HG03280 (cell line): ENCODE measurements at regions not wholly inside any gene's neighbourhood (a gene's known extent, or its start where the extent isn't known, plus 50 kb on each side); places are given as distances from the start of the nearest gene placed in this dataset.

Source experiments
- ATAC-seq: cut with Tn5 transposase; IDR thresholded peaks from one replicate; pipeline ENCODE4 v1.9.1; 2021; ENCODE audit warnings: mild to moderate bottlenecking, moderate library complexity; ENCODE audit not compliant: unreplicated experiment

DNA sequence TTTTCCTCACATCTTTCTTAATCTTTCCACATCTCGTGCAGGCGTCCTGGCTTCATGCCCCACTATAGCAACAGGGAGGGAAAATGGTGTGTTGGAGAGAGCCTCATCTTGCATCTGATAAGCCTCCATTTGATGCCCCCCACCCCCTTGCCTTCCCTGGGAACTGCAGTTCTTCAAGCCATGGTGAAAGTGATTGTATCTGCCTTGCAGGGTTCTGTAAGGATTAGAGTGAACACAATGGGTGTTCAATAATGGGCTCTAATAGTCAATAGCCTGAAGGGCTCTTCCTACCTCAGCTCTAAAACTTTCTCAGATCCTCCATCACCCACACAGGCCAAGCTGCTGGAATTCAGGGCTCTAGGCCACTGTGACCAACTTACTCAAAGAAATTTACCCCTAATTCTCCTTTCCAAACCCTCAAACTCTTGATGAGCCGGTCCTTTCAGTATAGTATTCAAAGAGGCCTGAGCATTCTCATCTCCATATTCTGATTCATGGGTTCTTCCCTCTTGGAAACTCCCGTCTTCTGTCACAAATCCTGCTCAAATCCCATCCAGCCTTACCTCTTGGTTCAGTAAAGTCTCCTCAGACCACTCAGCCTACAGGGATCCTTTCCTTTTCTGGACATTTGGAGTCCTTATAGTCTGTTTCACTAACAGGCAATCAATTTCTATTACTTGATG is 128.3 kb upstream of the TRIM2 start:
- ATAC-seq, result no peak

DNA sequence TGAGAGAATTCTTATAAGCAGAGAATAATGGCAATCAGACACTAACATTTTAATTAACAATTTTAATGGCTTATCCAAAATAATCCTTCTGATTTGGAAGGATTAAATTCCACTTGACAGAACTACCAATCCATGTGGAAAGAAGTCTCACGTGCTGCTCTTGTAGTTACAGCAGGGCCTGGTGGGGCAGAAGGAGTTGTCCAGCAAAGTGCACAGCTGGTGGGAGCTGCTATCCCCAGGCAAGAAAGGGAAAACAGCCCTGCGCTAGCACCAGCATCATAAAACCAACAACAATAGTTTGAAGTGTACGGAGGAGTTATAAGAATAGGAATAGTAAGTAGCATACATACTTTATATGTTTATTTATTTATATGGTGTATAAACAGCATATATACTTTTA is 127.4 kb upstream of the TRIM2 start:
- no peak for ATAC-seq

DNA sequence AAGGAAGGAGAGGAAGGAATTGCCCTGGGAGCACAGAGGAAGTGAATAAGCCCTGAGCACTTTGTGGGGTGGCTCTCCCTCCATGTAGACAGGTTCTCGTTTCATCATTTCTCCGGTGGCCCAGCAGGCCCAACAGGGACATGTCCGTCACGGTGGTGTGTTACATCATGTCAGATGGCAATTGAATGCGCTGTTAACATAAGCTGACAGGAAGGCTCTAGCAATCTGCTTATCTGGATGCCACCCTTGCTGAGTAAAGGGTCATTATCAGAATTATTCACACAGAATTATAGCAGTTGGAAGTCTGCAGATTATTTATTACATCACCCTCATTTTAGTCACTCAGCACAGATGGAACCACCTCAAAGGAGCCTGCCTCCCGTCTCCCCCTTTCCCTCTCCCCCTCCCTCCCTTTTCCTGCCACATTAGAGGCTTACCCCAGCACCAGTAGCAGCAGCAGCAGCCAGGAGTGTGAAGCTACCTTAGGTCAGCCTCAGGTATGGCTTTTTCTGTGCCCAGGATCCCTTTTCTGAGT is 124.3 kb upstream of the TRIM2 start:
- no peak for ATAC-seq

DNA sequence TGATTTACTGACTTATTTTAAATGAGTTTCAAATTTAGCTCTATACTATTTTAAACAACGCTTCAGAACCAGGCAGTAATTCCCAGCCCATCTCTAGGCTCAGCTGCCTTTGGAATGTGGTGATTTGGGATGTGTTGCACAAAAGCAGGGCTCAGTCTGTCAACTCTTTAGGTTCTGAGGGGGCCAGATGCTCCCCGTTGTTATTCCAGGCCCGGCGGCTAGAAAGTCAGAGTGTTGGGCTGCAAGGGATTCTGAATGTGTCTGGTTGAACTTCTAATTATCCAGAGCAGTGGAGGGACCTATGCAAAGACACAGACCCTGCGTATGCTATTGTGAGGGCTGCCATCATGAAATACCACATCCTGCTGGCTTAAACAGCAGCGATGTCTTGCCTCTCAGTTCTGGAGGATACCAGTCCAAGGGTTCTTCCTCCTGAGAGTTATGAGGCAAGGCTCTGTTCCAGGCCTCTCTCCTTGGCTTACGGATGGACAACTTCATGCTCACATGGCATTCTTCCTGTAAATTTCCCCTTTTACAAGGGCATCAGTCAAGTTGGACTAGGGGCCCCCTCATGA is 123.2 kb upstream of the TRIM2 start:
- ATAC-seq, result no peak

DNA sequence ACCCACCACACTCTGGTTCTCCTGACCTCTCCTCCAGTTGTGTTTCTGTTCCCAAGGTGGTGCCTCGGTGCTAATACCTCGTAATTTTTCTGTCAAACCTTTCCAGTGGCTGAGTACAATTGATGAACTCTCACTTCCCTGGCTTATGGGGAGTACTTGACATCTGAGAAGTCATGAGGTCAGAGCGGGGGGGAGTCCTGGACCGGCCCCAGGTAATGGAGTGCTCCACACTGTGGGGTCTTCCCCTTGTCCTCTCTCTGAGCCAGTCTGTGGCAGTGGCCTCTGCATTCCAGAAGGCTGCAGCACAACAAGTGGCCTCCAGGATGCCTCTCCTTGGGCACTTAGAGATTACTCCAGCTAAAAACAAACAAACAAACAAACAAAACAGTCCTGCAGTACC is 122.5 kb upstream of the TRIM2 start:
- no peak for ATAC-seq

DNA sequence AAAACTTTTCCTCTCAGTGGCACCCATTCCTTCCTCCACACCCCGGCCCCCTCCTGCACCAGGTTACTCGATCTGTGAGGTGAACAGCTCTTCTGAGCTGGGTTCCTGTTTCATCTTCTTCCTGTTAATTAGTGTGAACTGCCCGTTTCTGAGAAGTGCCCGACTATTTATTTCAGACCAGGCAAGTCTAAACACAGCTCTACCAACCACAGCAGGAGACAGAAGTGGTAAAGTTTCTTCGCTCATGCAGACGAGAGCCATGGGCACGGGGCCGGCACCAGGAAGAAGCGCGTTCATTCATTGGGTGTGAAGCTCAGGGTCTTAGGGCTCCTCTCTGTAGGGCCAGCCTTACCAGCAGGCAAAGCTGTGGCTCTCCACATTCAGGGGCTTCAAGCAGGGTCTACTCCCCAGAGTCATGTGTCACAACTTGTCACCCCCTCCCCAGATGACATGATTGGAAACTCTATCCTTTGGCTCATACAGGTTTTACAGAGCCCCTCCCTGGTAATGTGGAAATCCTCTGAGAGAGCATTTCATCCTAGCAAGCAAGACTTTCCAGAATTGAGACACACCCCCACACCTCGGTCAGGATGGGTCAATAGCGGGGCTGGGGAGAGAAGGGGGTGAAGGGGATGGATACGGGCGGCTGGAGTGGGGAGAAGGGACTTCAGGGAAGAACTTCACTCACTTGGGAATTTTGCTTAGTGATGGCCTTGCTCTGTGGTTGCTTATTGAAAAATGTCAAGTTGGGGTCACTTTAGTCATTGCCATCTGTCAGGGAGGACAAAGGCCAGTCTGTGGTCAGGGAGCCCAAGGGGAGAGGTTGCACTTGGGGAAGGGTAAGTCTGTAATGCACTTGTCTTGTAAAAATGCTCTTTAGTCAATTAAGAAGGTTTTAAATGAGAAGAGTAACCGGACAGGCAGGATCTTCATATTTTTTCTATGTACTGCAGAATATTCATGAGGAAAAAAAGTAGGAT is 121.6 kb upstream of the TRIM2 start:
- ATAC-seq, result no peak

DNA sequence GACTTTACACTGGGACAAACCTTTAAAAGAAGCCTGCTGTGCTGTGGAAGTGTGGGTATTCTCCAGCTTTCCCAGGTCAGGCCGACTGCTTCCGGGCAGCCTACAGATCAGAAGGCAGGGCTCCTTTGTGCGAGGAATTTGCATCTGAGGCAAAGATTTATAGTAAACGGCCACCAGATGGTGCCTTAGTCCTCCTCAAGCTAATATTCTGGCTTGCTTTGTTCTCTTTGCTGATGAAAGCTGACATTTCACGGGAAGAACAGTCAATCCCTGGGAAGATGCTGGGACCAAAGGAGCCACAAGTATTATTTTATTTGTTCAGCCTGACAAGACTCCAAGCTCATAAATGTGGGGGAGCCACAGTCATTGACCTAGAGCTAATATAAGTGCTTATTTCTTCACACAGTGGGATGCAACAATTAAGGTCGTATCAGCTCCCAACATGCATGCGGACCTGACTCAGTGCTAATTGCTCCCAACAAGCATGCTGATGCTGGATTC is 120.7 kb upstream of the TRIM2 start:
- ATAC-seq, result peak; percentile 62

DNA sequence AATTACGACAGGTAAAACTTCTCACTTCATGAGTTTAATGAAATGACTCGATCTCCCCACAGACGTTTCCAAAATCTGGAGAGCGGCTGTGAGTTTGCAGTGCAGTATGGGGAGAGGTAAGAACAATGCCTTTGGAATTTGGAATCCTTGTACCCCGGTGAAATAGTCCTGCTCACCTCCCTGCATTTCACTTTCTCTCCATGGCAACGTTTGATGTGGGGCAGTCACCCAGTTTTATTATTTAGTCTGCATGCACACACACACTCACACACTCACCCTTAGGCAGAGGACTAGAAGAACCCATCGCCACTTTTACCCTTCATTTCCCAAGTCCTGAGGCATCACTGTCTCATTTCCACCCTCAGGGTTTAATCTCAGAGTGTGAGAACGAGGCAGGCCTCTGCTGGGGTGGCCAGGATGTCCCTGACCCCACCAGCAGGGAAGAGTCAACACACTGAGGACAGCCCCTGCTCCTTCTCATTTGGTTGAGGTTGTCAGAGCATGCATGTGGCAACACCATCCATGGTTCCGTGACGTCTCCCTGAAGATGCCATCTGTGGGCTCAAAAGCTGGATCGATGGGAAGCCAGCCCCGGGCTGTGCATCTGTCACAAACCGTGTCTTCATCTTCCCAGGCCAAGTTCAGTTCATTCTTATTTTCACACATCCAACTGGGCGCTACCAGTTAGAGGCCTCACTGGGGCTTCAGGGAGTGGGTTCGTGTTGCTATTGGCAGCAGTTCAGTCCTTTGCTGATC is 119.8 kb upstream of the TRIM2 start:
- ATAC-seq, result no peak

DNA sequence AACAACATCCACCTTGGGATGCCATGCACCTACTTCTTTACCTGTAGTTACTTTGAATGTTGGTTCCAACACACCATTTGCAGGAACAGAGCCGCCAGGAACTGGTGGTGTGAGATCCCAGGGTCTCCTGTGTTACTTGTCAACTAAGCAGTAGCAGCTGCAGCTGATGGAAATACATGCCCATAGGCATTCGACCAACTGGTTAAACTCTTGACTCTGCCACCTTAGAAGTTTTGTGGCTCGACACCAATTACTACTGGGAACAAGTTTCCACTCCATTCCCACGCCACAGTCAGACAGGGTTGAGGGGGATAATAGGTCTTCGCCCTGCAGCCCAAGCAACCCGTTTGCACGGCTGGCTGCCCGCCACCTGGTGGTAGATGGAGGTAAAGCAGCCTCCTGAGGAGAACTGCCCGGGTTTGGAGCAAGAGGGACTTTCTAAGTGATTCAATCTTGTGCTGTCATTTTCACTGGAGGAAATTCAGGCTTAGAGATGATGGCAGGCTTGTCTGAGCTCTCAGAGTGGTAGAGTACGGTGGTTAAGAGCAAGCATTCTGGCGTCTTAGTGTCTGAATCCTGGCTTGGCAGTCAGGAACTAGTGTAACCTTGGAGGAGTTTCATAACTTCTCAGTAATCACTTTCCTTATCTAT is 119.1 kb upstream of the TRIM2 start:
- ATAC-seq, result peak; percentile 58

DNA sequence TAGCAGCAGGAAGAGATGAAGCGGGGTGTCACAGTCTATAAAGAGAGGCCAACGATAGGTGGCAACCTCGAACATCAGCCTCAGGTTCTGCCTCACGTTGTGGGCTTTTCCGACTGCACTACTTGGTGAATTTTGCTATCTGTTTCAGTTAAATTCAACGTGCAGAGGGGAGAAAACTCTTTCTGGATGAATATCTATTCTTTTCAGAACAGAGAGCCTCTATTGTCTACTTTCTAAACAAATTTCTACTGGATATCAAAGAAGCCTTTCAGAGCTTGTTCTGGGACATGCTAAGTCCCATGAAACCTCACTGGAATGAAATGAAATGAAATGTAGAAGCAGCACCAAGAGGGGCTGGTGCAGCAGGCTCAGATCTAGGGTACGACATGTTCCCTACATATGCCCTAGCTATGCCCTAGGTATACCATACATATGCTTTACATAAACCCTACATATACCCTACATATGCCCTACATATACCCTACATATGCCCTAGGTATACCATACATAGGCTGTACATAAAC is 116.5 kb upstream of the TRIM2 start:
- ATAC-seq, result no peak

DNA sequence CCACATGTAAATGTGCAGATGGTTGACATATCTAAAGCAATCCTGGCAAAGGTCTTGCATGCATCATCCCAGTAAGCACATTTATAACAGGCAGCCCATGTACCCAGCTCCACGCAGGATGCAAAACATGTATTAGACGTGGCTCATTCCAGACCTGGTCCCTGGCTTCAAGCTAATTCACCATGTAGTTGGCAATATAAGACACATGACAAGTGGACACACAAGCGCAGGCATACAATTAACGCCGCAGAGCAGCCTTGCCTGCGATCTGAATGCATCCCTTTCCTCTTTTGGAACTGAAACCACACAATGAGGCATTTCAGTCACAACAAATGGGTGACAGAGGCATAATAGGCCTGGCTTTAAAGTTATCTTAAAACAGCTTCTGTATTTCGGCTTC is 114.5 kb upstream of the TRIM2 start:
- ATAC-seq, result no peak

DNA sequence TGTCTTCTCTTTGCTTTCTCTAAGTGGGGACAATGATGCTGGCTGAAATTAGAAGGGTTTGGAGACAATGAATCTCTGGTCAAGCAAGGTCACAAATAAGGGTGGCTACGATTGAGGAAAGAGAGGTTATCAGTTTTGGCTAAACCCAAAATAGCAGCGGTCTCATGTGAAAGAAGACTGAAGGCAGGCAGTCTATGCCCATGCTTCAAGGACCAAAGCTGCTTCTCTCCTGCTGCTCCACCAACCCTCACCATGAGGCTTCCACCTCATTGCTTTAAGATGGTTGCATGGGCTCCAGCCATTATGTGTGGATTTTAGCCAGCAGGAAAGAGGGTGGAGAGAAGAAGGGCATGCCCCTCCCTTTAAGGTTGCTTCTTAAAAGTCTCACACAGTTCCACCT is 114.1 kb upstream of the TRIM2 start:
- no peak for ATAC-seq

DNA sequence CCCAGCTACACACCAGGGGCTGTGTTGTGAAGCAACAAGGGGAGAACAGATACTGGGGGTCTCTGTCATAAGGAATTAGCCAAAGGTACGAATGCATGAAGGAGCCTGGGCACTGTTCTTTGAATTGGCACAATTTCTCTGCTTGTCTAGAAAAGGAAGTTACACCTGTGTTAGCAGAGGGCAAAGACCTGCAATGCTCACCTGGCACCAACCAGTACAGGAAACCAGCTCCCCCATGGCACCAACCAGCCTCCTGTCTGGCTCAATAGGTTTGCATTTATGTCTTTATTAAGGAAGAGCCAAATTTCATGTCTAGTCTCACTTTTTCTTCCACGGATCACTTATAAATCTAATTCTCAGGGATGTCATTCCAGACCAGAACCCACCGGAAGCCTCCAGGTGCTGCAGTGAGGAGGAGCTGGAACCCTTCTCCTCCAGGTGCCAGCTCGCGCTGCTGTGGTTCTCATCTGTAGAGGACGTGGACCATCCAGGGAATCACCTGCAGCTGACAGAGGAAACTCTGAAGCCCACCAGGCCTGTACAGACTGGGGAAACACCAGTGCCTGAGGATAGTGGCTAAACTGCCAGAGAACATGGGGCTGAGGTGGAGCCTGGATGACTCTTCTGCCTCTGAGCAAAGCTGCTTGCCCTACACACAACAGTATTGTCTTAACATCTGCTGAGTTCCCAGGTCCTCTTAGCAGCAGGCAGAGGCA is 113.4 kb upstream of the TRIM2 start:
- no peak for ATAC-seq

DNA sequence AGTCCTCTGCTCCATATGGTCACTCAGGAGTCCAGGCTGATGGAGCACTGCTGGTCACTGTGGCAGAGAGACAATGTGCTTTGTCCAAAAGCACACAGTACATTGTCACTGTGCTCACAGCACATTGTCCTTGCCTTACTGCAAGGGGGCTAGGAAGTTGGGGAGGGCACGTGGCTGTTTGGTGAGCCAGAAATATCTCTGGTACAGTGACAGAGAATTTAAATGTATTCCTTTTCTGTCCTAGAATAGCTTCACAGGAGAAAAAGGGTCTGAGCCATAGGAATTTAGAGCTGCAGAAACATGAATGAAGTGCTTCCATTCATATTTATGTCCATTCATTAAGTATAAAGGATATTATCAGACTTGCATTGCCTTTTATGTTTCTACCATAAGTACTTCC is 110.8 kb upstream of the TRIM2 start:
- ATAC-seq, result no peak

DNA sequence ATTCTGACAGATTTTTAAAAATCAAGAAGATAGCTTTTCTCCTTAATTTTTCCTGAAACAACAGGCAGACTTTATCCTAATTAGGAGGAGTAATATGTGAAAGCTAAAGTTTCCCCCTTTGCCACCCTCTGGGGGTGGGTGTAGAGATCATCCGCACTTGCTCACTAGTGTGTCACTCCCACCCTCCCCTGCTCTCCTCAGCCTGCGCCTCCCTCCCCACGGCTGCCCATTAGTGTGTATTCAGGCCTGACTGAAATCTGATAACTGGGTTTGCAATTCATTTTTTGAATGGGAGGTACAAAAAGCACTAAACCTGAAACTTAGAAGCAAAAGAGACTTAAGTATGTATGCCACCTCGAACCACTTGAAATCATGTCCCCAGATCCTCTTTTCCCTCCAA is 110.4 kb upstream of the TRIM2 start:
- ATAC-seq, result no peak

DNA sequence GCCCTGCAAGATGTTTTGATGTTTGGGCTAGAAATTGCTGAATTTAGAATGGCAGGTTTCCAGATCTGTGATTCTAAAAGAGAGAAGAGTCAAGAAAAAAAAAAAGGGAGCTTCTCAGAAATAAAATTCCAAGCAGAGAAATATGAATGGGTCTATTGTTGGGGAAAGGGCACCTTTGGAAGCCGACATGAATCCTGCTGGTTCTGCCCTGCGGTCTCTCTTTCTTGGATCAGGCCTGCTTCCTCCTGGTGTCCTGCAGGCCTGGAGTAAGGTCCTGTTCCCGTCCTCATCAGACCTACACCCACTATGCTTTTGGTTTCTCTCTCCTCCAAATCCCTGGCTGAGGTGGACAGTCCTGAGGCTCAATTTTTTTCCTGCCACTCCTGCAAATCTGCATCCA is 109.8 kb upstream of the TRIM2 start:
- ATAC-seq, result no peak

DNA sequence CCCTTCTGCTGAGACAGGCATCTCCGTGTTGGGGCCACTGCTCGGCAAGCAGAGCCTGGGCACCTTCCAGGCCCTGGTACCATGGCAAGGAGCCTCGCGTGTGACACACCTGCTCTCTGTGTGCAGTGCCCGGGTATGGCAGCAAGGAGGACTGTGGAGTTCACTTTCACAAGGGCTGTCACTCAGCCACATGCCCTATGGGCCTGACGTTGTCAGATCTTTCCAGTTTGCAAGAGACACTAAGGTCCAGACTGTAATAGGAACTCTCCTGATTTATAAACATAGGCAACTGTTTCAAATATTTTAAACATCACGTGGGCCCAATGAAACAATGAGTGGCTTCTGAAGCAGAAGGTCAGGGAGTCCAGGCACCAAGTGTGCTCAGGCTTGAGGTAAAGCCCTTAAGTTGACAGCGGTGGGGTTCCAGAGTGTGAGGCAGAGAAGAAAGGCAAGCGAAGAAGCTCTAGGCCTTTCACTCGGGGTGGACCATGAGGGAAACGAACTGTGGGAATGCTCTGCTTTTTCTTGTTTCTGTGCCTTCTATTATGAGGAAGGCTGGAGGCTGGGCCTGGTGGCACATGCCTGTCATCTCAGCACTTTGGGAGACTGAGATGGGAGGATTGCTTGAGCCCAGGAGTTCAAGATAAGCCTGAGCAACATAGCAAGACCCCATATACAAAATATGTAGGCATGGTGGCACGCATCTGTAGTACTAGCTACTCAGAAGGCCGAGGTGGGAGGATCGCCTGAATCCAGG is 108.6 kb upstream of the TRIM2 start:
- no peak for ATAC-seq

DNA sequence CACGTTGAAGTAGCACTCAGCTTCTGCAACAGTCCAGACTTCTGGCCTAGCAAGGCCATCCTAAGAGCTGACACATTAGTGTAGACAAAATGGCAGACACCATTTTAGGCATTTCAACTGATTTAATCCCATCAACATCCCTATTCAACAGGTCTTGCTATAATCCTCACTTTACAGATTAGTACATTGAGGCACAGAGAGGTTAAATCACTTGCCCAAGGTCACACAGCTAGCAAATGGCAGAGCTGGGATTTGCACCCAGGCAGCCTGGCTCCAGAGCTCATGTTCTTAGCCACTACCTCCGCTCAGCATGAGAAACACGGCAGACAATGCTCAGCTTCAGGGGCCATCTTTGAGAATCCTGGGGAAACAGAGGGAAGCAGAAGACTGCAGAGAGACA is 107.9 kb upstream of the TRIM2 start:
- ATAC-seq, result no peak

DNA sequence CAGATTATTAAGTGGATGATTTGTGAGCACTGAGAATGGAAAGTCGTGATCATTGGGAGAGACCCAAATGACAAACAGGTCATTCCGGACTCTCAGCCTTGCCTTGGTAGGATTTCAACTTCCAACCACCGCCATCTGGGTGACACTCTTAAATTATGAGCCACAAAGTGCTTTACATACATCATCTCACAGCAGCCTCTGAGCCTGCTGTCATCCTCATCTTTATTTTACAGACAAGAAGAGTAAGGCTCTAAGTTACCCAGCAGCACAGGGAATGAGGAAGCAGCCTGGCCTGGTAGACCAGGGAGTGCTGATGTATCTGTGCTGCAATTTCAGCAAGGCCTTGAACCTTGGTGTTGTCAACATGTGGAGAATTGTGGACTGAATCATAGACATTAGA is 105.8 kb upstream of the TRIM2 start:
- ATAC-seq, result no peak
